ENCODE measurements at regions not wholly inside any gene's neighbourhood (a gene's known extent, or its start where the extent isn't known, plus 50 kb on each side); places are given as distances from the start of the nearest gene placed in this dataset.

DNA sequence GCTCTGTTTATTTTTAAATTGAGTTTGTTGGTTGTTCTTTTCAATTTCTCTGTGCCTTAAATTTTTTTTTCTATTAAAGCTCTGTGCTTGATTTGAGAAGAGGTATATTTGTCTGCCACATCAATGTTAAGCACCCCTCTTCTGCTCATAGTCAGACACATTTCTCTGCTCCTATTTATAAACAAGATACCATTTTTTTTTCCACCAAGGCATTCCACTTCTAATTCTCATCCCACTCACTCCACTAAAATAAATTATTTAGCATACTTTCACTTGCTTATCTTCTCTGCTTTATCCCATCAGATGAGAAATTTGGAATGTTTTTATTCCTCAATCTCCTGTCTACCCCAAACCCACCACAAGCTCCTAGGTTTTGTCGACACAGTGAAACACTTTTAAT is 127.0 kb upstream of the PDE5A start:
- Histone ChIP-seq H3K27ac (ENCODE audit: extremely low read depth, low read depth, low read length) (no peak overlapping the region), H3K79me2 (ENCODE audit: control insufficient read depth, insufficient read depth, low read length) (no peaks in the 10 kb centered on the region), H3K9me1 (ENCODE audit: control insufficient read depth, insufficient read depth, low read length) (no peaks in the 10 kb centered on the region), H3K4me3 (no peak overlapping the region), H2AFZ (ENCODE audit: low read depth, low read length) (no peak overlapping the region), H3K9me3 (replicated peaks; ENCODE audit: control insufficient read depth, insufficient read depth, low read depth, low read length) (no peaks in the 10 kb centered on the region), H4K20me1 (replicated peaks; ENCODE audit: control insufficient read depth, insufficient read depth, low read length) (no peaks in the 10 kb centered on the region), H3K9ac (ENCODE audit: insufficient read depth in 1 of 2, low read depth in 2 of 2, low read length in 2 of 2) (no peak overlapping the region), H3K4me2 (ENCODE audit: insufficient read depth, low read length) (no peak overlapping the region), H3K4me1 (replicated peaks in 1 of 2; ENCODE audit: control insufficient read depth in 2 of 2, insufficient read depth in 2 of 2, low read length in 2 of 2) (no peaks in the 10 kb centered on the region), H3K36me3 (ENCODE audit: control insufficient read depth, insufficient read depth, low read length) (no peaks in the 10 kb centered on the region), H3K27me3 (ENCODE audit: control insufficient read depth in 2 of 2, insufficient read depth in 2 of 2, low read length in 2 of 2) (no peaks in the 10 kb centered on the region)
- BruUV-seq (replicated peaks) = no TSS peak
- ATAC-seq = no peak
- in situ Hi-C loops (cut with MboI) (no loop called here), intact Hi-C loops (cut with micrococcal nuclease) (no loop called here)
- DNase-seq (ENCODE audit: extremely low read depth in 1 of 4, low spot score in 3 of 4) = no peak
- ChIA-PET CTCF (ENCODE audit: low intra/inter-chr PET ratio) (no interaction called here), POLR2A (no interaction called here)
- no peak for TF ChIP-seq ZNF212 (CRISPR knock-in tag; IDR thresholded peaks at IDR 0.05)
- FAIRE-seq = no peak
- 0% methylated on average over 1 of the region's 1 CpG for WGBS (ENCODE audit: insufficient coverage, low coverage, missing lambda C conversion rate)

DNA sequence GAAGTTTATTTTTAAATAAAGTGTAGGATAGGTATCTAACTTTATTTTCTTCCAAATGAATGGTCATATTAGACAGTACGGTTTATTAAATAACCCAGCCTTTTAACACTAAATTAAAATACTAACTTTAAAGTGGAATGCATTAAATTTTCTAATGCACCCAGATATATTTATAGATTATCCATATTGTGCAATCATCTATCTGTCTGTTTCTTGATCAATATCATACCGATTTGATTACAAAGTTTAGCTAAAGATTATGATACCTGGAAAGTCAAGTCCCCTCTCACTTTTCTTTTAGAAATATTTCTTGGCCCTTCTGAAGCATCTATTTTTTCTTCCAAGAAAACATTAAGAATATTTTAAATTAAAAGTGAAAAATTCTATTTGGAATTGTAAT is 124.3 kb upstream of the PDE5A start:
- intact Hi-C loops (cut with micrococcal nuclease) = no loop called here
- no peaks in the 10 kb centered on the region for H3K9me1 ChIP-seq (ENCODE audit: control insufficient read depth, insufficient read depth, low read length)

More for the DNA sequence above, 124.3 kb upstream of the PDE5A start:
- in situ Hi-C loops (cut with MboI) = no loop called here
- Histone ChIP-seq H2AFZ (ENCODE audit: low read depth, low read length) (no peak overlapping the region), H3K4me3 (no peak overlapping the region), H3K27ac (ENCODE audit: extremely low read depth, low read depth, low read length) (no peak overlapping the region), H4K20me1 (replicated peaks; ENCODE audit: control insufficient read depth, insufficient read depth, low read length) (no peaks in the 10 kb centered on the region), H3K9me3 (replicated peaks; ENCODE audit: control insufficient read depth, insufficient read depth, low read depth, low read length) (no peaks in the 10 kb centered on the region), H3K36me3 (ENCODE audit: control insufficient read depth, insufficient read depth, low read length) (no peaks in the 10 kb centered on the region), H3K4me1 (replicated peaks in 1 of 2; ENCODE audit: control insufficient read depth in 2 of 2, insufficient read depth in 2 of 2, low read length in 2 of 2) (no peaks in the 10 kb centered on the region), H3K27me3 (ENCODE audit: control insufficient read depth in 2 of 2, insufficient read depth in 2 of 2, low read length in 2 of 2) (no peaks in the 10 kb centered on the region), H3K4me2 (ENCODE audit: insufficient read depth, low read length) (no peak overlapping the region), H3K9ac (ENCODE audit: insufficient read depth in 1 of 2, low read depth in 2 of 2, low read length in 2 of 2) (no peak overlapping the region), H3K79me2 (ENCODE audit: control insufficient read depth, insufficient read depth, low read length) (no peaks in the 10 kb centered on the region)
- no peak for ATAC-seq
- DNase-seq (ENCODE audit: extremely low read depth in 1 of 4, low spot score in 3 of 4) = no peak
- BruUV-seq (replicated peaks) = no TSS peak
- CTCF ChIA-PET (ENCODE audit: low intra/inter-chr PET ratio) = no interaction called here
- 0% methylated on average over 2 of the region's 2 CpGs for WGBS (ENCODE audit: insufficient coverage, low coverage, missing lambda C conversion rate)
- no peak for FAIRE-seq
- POLR2A ChIA-PET = no interaction called here
- TF ChIP-seq ZNF175 (CRISPR knock-in tag; IDR thresholded peaks at IDR 0.05; ENCODE audit: low read depth) (no peak), CEBPG (CRISPR knock-in tag; IDR thresholded peaks at IDR 0.05) (no peak), CEBPG (tag; conservative IDR thresholded peaks at IDR 0.05 in 1 of 2, IDR thresholded peaks at IDR 0.05 in 1 of 2) (peak in 1 of 2 experiments; percentile 51; a peak in 1 of 4 replicates)
- TF ChIP-seq, protein P1, sequence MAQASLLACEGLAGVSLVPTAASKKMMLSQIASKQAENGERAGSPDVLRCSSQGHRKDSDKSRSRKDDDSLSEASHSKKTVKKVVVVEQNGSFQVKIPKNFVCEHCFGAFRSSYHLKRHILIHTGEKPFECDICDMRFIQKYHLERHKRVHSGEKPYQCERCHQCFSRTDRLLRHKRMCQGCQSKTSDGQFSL (CRISPR knock-in tag; IDR thresholded peaks at IDR 0.05) = no peak
- TF ChIP-seq, protein P1 (tag; IDR thresholded peaks at IDR 0.05) = no peak

Measured in K562 (cell line).